HepG2 (cell line): ENCODE measurements at regions not wholly inside any gene's neighbourhood (a gene's known extent, or its start where the extent isn't known, plus 50 kb on each side); places are given as distances from the start of the nearest gene placed in this dataset.

ENCODE experiments used
- DPF2 ChIP-seq: sonication (generic); formaldehyde crosslinking; IDR thresholded peaks from 2 replicates; pipeline ENCODE4 v1.4.0; 2020; ENCODE audit warnings: mild to moderate bottlenecking, low read depth, missing genetic modification reagents, borderline replicate concordance
- GABPB1 ChIP-seq: IDR thresholded peaks from 2 replicates; pipeline ENCODE4 v1.6.1; 2016; ENCODE audit warnings: mild to moderate bottlenecking, missing genetic modification reagents, moderate library complexity, missing compliant biosample characterization
- HNF4A ChIP-seq: sonication (generic); formaldehyde crosslinking; IDR thresholded peaks from 2 replicates; pipeline ENCODE4 v1.4.0; 2020; ENCODE audit warnings: missing genetic modification reagents
- MED13 ChIP-seq: sonication (generic); formaldehyde crosslinking; IDR thresholded peaks from 2 replicates; pipeline ENCODE4 v1.5.0; 2020; ENCODE audit warnings: missing genetic modification reagents
- MYC ChIP-seq: sonication (generic); formaldehyde crosslinking; IDR thresholded peaks from 2 replicates; pipeline ENCODE4 v1.9.0; 2021; ENCODE audit warnings: missing genetic modification reagents, borderline replicate concordance
- NFYC ChIP-seq: IDR thresholded peaks from 2 replicates; pipeline ENCODE4 v1.6.1; 2016; ENCODE audit warnings: missing genetic modification reagents, missing compliant biosample characterization
- NR2C2 ChIP-seq: sonication (generic); formaldehyde crosslinking; IDR thresholded peaks from 2 replicates; pipeline ENCODE4 v1.4.0; 2020; ENCODE audit warnings: missing genetic modification reagents, mild to moderate bottlenecking, moderate library complexity, borderline replicate concordance
- PHF8 ChIP-seq: sonication (generic); formaldehyde crosslinking; IDR thresholded peaks from 2 replicates; pipeline ENCODE4 v1.5.0; 2020; ENCODE audit warnings: missing genetic modification reagents
- SRSF4 ChIP-seq: fragments of 200-400 bp; formaldehyde crosslinking; IDR thresholded peaks from one replicate; pipeline ENCODE4 v1.6.1; 2018; ENCODE audit warnings: mild to moderate bottlenecking, low read depth, low read length, moderate library complexity; ENCODE audit not compliant: poor library complexity, severe bottlenecking
- ZC3H13 ChIP-seq: sonication (generic); formaldehyde crosslinking; IDR thresholded peaks from 2 replicates; pipeline ENCODE4 v1.8.1; 2023; ENCODE audit warnings: mild to moderate bottlenecking, missing genetic modification reagents, moderate library complexity
- ZNF121 ChIP-seq: sonication (generic); formaldehyde crosslinking; IDR thresholded peaks from 2 replicates; pipeline ENCODE4 v1.5.0; 2020; ENCODE audit warnings: mild to moderate bottlenecking, missing genetic modification reagents
- ZNF274 ChIP-seq: sonication (generic); formaldehyde crosslinking; IDR thresholded peaks from 2 replicates; pipeline ENCODE4 v1.5.1; 2020; ENCODE audit warnings: mild to moderate bottlenecking, missing genetic modification reagents
- ZNF317 ChIP-seq: sonication (generic); formaldehyde crosslinking; IDR thresholded peaks from 2 replicates; pipeline ENCODE4 v1.5.0; 2020; ENCODE audit warnings: mild to moderate bottlenecking, missing genetic modification reagents
- ZNF792 ChIP-seq: IDR thresholded peaks from 2 replicates; pipeline ENCODE4 v1.6.1; 2016
- TF ChIP-seq, protein P1 (sequence below): sonication (generic); formaldehyde crosslinking; IDR thresholded peaks from 2 replicates; pipeline ENCODE4 v1.4.0; 2020; ENCODE audit warnings: missing genetic modification reagents
- TF ChIP-seq, protein P2 (sequence below): sonication (generic); formaldehyde crosslinking; IDR thresholded peaks from 2 replicates; pipeline ENCODE4 v1.4.0; 2020; ENCODE audit warnings: missing genetic modification reagents
- TF ChIP-seq, protein P3 (sequence below): IDR thresholded peaks from 2 replicates; pipeline ENCODE4 v1.6.1; 2018; ENCODE audit warnings: missing genetic modification reagents, mild to moderate bottlenecking, missing compliant biosample characterization
- TF ChIP-seq, protein P4 (sequence below): sonication (generic); formaldehyde crosslinking; IDR thresholded peaks from 2 replicates; pipeline ENCODE4 v1.8.0; 2022; ENCODE audit warnings: missing genetic modification reagents, mild to moderate bottlenecking, moderate library complexity, borderline replicate concordance
- TF ChIP-seq, protein P5 (sequence below): sonication (generic); formaldehyde crosslinking; IDR thresholded peaks from 2 replicates; pipeline ENCODE4 v1.5.1; 2020; ENCODE audit warnings: mild to moderate bottlenecking, missing genetic modification reagents, moderate library complexity

DNA sequence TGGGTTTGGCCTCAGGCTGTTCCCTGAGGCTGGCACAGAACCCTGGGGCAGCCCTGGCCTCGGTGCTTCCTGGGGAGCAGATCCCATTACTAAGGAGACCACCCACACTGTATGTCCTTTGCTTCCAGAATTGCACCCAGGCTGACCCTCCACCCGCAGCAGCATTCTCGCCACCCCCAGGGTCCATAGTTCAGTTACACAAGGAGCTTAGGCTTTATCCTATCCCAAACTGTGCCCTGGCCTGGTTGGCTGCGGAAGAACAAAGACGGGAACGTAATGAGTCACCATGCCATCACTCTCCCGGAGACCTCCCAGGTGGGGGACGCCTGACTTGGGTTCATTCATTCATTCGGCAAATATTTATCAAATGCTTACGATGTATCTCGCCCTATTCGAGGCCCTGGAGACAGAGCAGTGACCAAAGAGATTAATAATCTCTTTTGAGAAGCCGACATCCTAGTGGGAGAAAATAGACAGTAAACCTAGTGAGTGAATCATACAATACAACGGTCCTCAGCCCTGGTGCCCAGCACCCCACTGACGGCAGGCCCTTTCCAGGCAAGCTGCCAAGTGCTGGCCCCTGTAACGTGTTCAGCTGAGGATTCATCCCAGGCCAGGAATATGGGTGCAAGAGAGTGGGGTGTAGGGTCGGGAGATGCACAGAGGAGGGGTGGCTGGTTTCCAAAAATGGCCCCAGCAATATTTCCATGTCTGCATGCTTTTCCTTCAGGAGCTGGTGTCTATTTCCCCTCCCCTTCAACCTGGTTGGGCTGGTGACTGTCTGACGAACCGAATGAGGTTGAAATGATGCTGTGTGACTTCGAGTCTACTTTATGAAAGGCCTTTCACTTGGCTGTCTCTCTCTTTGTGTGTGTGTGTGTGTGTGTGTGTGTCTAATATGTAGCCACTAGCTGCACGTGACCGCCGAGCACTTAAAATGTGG, 134.2 kb downstream of the MGAT5B start (continued):
- TF ChIP-seq, protein P1, sequence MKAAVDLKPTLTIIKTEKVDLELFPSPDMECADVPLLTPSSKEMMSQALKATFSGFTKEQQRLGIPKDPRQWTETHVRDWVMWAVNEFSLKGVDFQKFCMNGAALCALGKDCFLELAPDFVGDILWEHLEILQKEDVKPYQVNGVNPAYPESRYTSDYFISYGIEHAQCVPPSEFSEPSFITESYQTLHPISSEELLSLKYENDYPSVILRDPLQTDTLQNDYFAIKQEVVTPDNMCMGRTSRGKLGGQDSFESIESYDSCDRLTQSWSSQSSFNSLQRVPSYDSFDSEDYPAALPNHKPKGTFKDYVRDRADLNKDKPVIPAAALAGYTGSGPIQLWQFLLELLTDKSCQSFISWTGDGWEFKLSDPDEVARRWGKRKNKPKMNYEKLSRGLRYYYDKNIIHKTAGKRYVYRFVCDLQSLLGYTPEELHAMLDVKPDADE = no peak
- TF ChIP-seq GABPB1 (peak; percentile 40; the same call in 1 of the 2 replicates), MED13 (CRISPR knock-in tag) (no peak), DPF2 (CRISPR knock-in tag) (peak; percentile 77; the same call in 1 of the 2 replicates), NR2C2 (peak; percentile 64; the same call in 1 of the 2 replicates), SRSF4 (no peak), ZNF274 (CRISPR knock-in tag) (no peak), HNF4A (CRISPR knock-in tag) (peak; percentile 94), PHF8 (peak; percentile 29; the same call in 1 of the 2 replicates), ZNF317 (CRISPR knock-in tag) (peak; percentile 71), ZNF792 (CRISPR knock-in tag) (peak; percentile 74; the same call in 1 of the 2 replicates), NFYC (CRISPR knock-in tag) (peak; percentile 73), MYC (peak; percentile 56; the same call in 1 of the 2 replicates), ZNF121 (CRISPR knock-in tag) (no peak), ZC3H13 (CRISPR knock-in tag) (peak; percentile 73)
- TF ChIP-seq, protein P2, sequence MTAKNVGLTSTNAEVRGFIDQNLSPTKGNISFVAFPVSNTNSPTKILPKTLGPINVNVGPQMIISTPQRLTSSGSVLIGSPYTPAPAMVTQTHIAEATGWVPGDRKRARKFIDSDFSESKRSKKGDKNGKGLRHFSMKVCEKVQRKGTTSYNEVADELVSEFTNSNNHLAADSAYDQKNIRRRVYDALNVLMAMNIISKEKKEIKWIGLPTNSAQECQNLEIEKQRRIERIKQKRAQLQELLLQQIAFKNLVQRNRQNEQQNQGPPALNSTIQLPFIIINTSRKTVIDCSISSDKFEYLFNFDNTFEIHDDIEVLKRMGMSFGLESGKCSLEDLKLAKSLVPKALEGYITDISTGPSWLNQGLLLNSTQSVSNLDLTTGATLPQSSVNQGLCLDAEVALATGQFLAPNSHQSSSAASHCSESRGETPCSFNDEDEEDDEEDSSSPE (CRISPR knock-in tag) = no peak
- TF ChIP-seq, protein P3, sequence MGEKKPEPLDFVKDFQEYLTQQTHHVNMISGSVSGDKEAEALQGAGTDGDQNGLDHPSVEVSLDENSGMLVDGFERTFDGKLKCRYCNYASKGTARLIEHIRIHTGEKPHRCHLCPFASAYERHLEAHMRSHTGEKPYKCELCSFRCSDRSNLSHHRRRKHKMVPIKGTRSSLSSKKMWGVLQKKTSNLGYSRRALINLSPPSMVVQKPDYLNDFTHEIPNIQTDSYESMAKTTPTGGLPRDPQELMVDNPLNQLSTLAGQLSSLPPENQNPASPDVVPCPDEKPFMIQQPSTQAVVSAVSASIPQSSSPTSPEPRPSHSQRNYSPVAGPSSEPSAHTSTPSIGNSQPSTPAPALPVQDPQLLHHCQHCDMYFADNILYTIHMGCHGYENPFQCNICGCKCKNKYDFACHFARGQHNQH (CRISPR knock-in tag) = peak; percentile 91
- TF ChIP-seq, protein P4, sequence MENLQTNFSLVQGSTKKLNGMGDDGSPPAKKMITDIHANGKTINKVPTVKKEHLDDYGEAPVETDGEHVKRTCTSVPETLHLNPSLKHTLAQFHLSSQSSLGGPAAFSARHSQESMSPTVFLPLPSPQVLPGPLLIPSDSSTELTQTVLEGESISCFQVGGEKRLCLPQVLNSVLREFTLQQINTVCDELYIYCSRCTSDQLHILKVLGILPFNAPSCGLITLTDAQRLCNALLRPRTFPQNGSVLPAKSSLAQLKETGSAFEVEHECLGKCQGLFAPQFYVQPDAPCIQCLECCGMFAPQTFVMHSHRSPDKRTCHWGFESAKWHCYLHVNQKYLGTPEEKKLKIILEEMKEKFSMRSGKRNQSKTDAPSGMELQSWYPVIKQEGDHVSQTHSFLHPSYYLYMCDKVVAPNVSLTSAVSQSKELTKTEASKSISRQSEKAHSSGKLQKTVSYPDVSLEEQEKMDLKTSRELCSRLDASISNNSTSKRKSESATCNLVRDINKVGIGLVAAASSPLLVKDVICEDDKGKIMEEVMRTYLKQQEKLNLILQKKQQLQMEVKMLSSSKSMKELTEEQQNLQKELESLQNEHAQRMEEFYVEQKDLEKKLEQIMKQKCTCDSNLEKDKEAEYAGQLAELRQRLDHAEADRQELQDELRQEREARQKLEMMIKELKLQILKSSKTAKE (CRISPR knock-in tag) = peak; percentile 80; the same call in 1 of the 2 replicates
- TF ChIP-seq, protein P5, sequence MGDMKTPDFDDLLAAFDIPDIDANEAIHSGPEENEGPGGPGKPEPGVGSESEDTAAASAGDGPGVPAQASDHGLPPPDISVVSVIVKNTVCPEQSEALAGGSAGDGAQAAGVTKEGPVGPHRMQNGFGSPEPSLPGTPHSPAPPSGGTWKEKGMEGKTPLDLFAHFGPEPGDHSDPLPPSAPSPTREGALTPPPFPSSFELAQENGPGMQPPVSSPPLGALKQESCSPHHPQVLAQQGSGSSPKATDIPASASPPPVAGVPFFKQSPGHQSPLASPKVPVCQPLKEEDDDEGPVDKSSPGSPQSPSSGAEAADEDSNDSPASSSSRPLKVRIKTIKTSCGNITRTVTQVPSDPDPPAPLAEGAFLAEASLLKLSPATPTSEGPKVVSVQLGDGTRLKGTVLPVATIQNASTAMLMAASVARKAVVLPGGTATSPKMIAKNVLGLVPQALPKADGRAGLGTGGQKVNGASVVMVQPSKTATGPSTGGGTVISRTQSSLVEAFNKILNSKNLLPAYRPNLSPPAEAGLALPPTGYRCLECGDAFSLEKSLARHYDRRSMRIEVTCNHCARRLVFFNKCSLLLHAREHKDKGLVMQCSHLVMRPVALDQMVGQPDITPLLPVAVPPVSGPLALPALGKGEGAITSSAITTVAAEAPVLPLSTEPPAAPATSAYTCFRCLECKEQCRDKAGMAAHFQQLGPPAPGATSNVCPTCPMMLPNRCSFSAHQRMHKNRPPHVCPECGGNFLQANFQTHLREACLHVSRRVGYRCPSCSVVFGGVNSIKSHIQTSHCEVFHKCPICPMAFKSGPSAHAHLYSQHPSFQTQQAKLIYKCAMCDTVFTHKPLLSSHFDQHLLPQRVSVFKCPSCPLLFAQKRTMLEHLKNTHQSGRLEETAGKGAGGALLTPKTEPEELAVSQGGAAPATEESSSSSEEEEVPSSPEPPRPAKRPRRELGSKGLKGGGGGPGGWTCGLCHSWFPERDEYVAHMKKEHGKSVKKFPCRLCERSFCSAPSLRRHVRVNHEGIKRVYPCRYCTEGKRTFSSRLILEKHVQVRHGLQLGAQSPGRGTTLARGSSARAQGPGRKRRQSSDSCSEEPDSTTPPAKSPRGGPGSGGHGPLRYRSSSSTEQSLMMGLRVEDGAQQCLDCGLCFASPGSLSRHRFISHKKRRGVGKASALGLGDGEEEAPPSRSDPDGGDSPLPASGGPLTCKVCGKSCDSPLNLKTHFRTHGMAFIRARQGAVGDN (CRISPR knock-in tag) = peak; percentile 69
